ENCODE measurements at regions not wholly inside any gene's neighbourhood (a gene's known extent, or its start where the extent isn't known, plus 50 kb on each side); places are given as distances from the start of the nearest gene placed in this dataset.

DNA sequence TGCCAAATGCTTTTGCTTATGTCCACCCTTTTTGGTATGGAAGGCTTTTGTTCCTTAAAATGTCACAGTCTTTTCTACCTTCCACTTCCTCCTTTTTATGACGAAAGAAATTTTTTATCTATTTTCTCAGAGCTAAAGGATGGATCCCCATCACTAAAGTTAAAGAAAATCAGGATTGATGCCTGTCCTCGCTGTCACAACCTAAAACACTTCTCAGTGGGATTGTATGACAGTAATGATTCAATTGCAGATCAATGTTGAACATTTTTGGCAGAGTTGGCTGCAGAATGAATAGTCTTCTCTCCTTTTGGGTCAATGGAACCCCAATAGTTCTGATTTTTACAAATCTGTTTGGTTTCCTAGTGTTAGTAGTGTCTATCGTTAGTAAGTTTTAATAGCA, 549.8 kb upstream of the ROBO2 start:
- Histone ChIP-seq H3K4me2 (ENCODE audit: insufficient read depth, low read length) (no peak overlapping the region), H4K20me1 (replicated peaks; ENCODE audit: control insufficient read depth, insufficient read depth, low read length) (no peaks in the 10 kb centered on the region), H3K9ac (ENCODE audit: insufficient read depth in 1 of 2, low read depth in 2 of 2, low read length in 2 of 2) (no peak overlapping the region), H3K4me3 (no peak overlapping the region), H3K27ac (ENCODE audit: extremely low read depth, low read depth, low read length) (no peak overlapping the region), H3K9me1 (ENCODE audit: control insufficient read depth, insufficient read depth, low read length) (no peaks in the 10 kb centered on the region), H3K4me1 (replicated peaks in 1 of 2; ENCODE audit: control insufficient read depth in 2 of 2, insufficient read depth in 2 of 2, low read length in 2 of 2) (no peaks in the 10 kb centered on the region), H2AFZ (ENCODE audit: low read depth, low read length) (no peak overlapping the region), H3K9me3 (replicated peaks; ENCODE audit: control insufficient read depth, insufficient read depth, low read depth, low read length) (no peaks in the 10 kb centered on the region), H3K27me3 (ENCODE audit: control insufficient read depth in 2 of 2, insufficient read depth in 2 of 2, low read length in 2 of 2) (no peaks in the 10 kb centered on the region), H3K79me2 (ENCODE audit: control insufficient read depth, insufficient read depth, low read length) (no peaks in the 10 kb centered on the region), H3K36me3 (ENCODE audit: control insufficient read depth, insufficient read depth, low read length) (no peaks in the 10 kb centered on the region)
- CTCF ChIA-PET (ENCODE audit: low intra/inter-chr PET ratio) = no interaction called here
- ATAC-seq (no peak), FAIRE-seq (no peak), DNase-seq (ENCODE audit: extremely low read depth in 1 of 4, low spot score in 3 of 4) (no peak)
- in situ Hi-C loops (cut with MboI) = no loop called here
- TF ChIP-seq, protein P1, sequence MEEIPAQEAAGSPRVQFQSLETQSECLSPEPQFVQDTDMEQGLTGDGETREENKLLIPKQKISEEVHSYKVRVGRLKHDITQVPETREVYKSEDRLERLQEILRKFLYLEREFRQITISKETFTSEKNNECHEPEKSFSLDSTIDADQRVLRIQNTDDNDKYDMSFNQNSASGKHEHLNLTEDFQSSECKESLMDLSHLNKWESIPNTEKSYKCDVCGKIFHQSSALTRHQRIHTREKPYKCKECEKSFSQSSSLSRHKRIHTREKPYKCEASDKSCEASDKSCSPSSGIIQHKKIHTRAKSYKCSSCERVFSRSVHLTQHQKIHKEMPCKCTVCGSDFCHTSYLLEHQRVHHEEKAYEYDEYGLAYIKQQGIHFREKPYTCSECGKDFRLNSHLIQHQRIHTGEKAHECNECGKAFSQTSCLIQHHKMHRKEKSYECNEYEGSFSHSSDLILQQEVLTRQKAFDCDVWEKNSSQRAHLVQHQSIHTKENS (CRISPR knock-in tag; IDR thresholded peaks at IDR 0.05) = no peak
- TF ChIP-seq ZNF12 (CRISPR knock-in tag; IDR thresholded peaks at IDR 0.05) (no peak), ZNF445 (CRISPR knock-in tag; IDR thresholded peaks at IDR 0.05; ENCODE audit: low read depth) (no peak), NR2F6 (CRISPR knock-in tag; IDR thresholded peaks at IDR 0.05) (no peak), RBFOX2 (IDR thresholded peaks at IDR 0.05; ENCODE audit: low read depth, low read length) (no peak), TRIM24 (IDR thresholded peaks at IDR 0.05) (no peak), CC2D1A (IDR thresholded peaks at IDR 0.05) (no peak), NR4A1 (CRISPR knock-in tag; IDR thresholded peaks at IDR 0.05) (no peak), NR4A1 (tag; IDR thresholded peaks at IDR 0.05) (no peak), GTF2F1 (IDR thresholded peaks at IDR 0.05; ENCODE audit: low read depth, low read length) (no peak), MECOM (CRISPR knock-in tag; IDR thresholded peaks at IDR 0.05) (no peak), LEF1 (IDR thresholded peaks at IDR 0.05) (no peak), NFIX (CRISPR knock-in tag; IDR thresholded peaks at IDR 0.05; ENCODE audit: low read depth) (no peak)
- TF ChIP-seq, protein P2, sequence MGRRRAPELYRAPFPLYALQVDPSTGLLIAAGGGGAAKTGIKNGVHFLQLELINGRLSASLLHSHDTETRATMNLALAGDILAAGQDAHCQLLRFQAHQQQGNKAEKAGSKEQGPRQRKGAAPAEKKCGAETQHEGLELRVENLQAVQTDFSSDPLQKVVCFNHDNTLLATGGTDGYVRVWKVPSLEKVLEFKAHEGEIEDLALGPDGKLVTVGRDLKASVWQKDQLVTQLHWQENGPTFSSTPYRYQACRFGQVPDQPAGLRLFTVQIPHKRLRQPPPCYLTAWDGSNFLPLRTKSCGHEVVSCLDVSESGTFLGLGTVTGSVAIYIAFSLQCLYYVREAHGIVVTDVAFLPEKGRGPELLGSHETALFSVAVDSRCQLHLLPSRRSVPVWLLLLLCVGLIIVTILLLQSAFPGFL (CRISPR knock-in tag; IDR thresholded peaks at IDR 0.05) = no peak
- TF ChIP-seq, protein P3, sequence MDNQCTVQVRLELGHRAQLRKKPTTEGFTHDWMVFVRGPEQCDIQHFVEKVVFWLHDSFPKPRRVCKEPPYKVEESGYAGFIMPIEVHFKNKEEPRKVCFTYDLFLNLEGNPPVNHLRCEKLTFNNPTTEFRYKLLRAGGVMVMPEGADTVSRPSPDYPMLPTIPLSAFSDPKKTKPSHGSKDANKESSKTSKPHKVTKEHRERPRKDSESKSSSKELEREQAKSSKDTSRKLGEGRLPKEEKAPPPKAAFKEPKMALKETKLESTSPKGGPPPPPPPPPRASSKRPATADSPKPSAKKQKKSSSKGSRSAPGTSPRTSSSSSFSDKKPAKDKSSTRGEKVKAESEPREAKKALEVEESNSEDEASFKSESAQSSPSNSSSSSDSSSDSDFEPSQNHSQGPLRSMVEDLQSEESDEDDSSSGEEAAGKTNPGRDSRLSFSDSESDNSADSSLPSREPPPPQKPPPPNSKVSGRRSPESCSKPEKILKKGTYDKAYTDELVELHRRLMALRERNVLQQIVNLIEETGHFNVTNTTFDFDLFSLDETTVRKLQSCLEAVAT (IDR thresholded peaks at IDR 0.05) = no peak
- TF ChIP-seq, protein P4, sequence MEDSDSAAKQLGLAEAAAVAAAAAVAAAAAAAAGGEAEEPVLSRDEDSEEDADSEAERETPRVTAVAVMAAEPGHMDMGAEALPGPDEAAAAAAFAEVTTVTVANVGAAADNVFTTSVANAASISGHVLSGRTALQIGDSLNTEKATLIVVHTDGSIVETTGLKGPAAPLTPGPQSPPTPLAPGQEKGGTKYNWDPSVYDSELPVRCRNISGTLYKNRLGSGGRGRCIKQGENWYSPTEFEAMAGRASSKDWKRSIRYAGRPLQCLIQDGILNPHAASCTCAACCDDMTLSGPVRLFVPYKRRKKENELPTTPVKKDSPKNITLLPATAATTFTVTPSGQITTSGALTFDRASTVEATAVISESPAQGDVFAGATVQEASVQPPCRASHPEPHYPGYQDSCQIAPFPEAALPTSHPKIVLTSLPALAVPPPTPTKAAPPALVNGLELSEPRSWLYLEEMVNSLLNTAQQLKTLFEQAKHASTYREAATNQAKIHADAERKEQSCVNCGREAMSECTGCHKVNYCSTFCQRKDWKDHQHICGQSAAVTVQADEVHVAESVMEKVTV (CRISPR knock-in tag; IDR thresholded peaks at IDR 0.05) = no peak
- TF ChIP-seq, protein P5, sequence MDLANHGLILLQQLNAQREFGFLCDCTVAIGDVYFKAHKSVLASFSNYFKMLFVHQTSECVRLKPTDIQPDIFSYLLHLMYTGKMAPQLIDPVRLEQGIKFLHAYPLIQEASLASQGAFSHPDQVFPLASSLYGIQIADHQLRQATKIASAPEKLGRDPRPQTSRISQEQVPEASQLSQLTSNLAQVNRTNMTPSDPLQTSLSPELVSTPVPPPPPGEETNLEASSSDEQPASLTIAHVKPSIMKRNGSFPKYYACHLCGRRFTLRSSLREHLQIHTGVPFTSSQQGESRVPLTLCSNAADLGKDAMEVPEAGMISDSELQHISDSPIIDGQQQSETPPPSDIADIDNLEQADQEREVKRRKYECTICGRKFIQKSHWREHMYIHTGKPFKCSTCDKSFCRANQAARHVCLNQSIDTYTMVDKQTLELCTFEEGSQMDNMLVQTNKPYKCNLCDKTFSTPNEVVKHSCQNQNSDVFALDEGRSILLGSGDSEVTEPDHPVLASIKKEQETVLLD (IDR thresholded peaks at IDR 0.05) = no peak
- BruUV-seq (replicated peaks) = no TSS peak
- POLR2A ChIA-PET = no interaction called here
- intact Hi-C loops (cut with micrococcal nuclease) = no loop called here
- 0% methylated on average over 3 of the region's 3 CpGs for WGBS (ENCODE audit: insufficient coverage, low coverage, missing lambda C conversion rate)

All from K562 (cell line).